GM12878 (cell line): ENCODE measurements at regions not wholly inside any gene's neighbourhood (a gene's known extent, or its start where the extent isn't known, plus 50 kb on each side); places are given as distances from the start of the nearest gene placed in this dataset.

Source experiments
- ATAC-seq: fragments of 200-7000 bp; cut with Tn5 transposase; 3 replicates; pipeline ENCODE4 v1.9.1; 2020; ENCODE audit warnings: mild to moderate bottlenecking, moderate library complexity
- BruUV-seq: library from RNA; stranded (reverse); fragments of 400-500 nt; replicated peaks from 2 replicates; lab custom pipeline; 2021; lab: Mats Ljungman, UMichigan
- CTCF ChIA-PET: fragments of 300-600 bp; sonication (Branson Sonifier 250); formaldehyde crosslinking; extraction: SDS; loops from one replicate; lab custom pipeline; 2021; ENCODE audit warnings: inconsistent platforms; lab: Yijun Ruan, JAX
- POLR2A ChIA-PET: fragments of 350-600 bp; formaldehyde crosslinking; extraction: SDS; loops from one replicate; lab custom pipeline; 2021; ENCODE audit warnings: inconsistent platforms; lab: Charles Lee
- RAD21 ChIA-PET: fragments of 300-600 bp; sonication (Branson Sonifier 250); formaldehyde crosslinking; loops from one replicate; lab custom pipeline; 2023; ENCODE audit warnings: antibody characterized with exemption; ENCODE audit not compliant: unreplicated experiment; lab: Charles Lee
- SMC1A ChIA-PET: fragments of 300-600 bp; sonication (Branson Sonifier 250); formaldehyde crosslinking; loops from one replicate; lab custom pipeline; 2023; ENCODE audit not compliant: unreplicated experiment, uncharacterized antibody; lab: Charles Lee
- DNase-seq: peaks from one replicate; pipeline ENCODE4 v3.0.0-alpha.2; 2011; ENCODE audit warnings: low read depth, low spot score
- FAIRE-seq: peaks from 3 replicates; lab custom pipeline; 2011; peaks lifted over from hg19 to GRCh38; lab: Jason Lieb, UNC
- H2AFZ ChIP-seq: 2 replicates; pipeline ENCODE4 v1.6.0; 2011; ENCODE audit warnings: low read depth, low read length, control low read depth; ENCODE audit not compliant: control insufficient read depth
- H3K27ac ChIP-seq: 2 replicates; pipeline ENCODE4 v1.5.1; 2011; ENCODE audit warnings: control low read depth; ENCODE audit not compliant: control insufficient read depth, insufficient read depth
- H3K27me3 ChIP-seq, 2 experiments: replicated peaks in 1 of 2; 2 replicates each; pipeline versions ENCODE4 v1.6.0 to v1.6.1; 2011; ENCODE audit warnings: low read length in 1 of 2; ENCODE audit not compliant: control insufficient read depth in 2 of 2, insufficient read depth in 2 of 2
- H3K36me3 ChIP-seq, 2 experiments: 2 replicates each; pipeline ENCODE4 v1.5.1; 2011; ENCODE audit warnings: low read length in 1 of 2; ENCODE audit not compliant: control insufficient read depth in 2 of 2, insufficient read depth in 2 of 2
- H3K4me1 ChIP-seq: 2 replicates; pipeline ENCODE4 v1.6.1; 2011; ENCODE audit warnings: mild to moderate bottlenecking, low read length, moderate library complexity, mixed read lengths; ENCODE audit not compliant: control insufficient read depth, insufficient read depth
- H3K4me2 ChIP-seq: 2 replicates; pipeline ENCODE4 v1.6.0; 2011; ENCODE audit warnings: control low read depth; ENCODE audit not compliant: control insufficient read depth, insufficient read depth
- H3K4me3 ChIP-seq: fragments of 200-600 bp; sonication (generic); 2 replicates; pipeline ENCODE4 v1.5.1; 2016
- H3K79me2 ChIP-seq: 2 replicates; pipeline ENCODE4 v1.6.0; 2011; ENCODE audit warnings: low read length; ENCODE audit not compliant: control insufficient read depth, insufficient read depth
- H3K9ac ChIP-seq: 2 replicates; pipeline ENCODE4 v1.8.0; 2011; ENCODE audit warnings: low read length, control low read depth, mixed read lengths; ENCODE audit not compliant: control insufficient read depth, insufficient read depth
- H3K9me3 ChIP-seq: replicated peaks from 3 replicates; pipeline ENCODE4 v1.5.1; 2011; ENCODE audit warnings: mild to moderate bottlenecking, low read length; ENCODE audit not compliant: control insufficient read depth, insufficient read depth
- H4K20me1 ChIP-seq: 2 replicates; pipeline ENCODE4 v1.6.0; 2011; ENCODE audit not compliant: control insufficient read depth, insufficient read depth
- BCLAF1 ChIP-seq: fragments of 450-650 bp; IDR thresholded peaks from 2 replicates; pipeline ENCODE4 v1.6.1; 2017; ENCODE audit warnings: antibody characterized with exemption, mild to moderate bottlenecking, moderate library complexity
- NFYA ChIP-seq: IDR thresholded peaks from 2 replicates; pipeline ENCODE4 v1.6.1; 2011; ENCODE audit warnings: low read depth, mild to moderate bottlenecking, low read length, improper control_type of control experiment, borderline replicate concordance
- NR2F1 ChIP-seq: fragments of 450-650 bp; conservative IDR thresholded peaks from 2 replicates; pipeline ENCODE4 v1.6.1; 2017; ENCODE audit warnings: mild to moderate bottlenecking
- POLR2AphosphoS2 ChIP-seq: IDR thresholded peaks from 2 replicates; pipeline ENCODE4 v1.6.1; 2011; ENCODE audit warnings: low read depth, mild to moderate bottlenecking, low read length, improper control_type of control experiment, moderate library complexity
- TCF7 ChIP-seq: IDR thresholded peaks from 2 replicates; pipeline ENCODE4 v1.6.1; 2014; ENCODE audit warnings: antibody characterized with exemption, borderline replicate concordance
- ZSCAN29 ChIP-seq: fragments of 450-650 bp; IDR thresholded peaks from 2 replicates; pipeline ENCODE4 v1.6.1; 2017; ENCODE audit warnings: mild to moderate bottlenecking, moderate library complexity
- WGBS: methylation state at CpG from one replicate; pipeline ENCODE4 v1.1.6; 2016; ENCODE audit warnings: low lambda C conversion rate; ENCODE audit not compliant: insufficient replicate concordance, insufficient coverage; ENCODE audit errors: missing lambda C conversion rate; 5-methylcytosine and 5-hydroxymethylcytosine counted together
- in situ Hi-C: fragments of 300-500 bp; cut with MboI; formaldehyde crosslinking; loops from 9 replicates; pipeline ENCODE4 v1.14.3; 2018; ENCODE audit warnings: mixed read lengths
- intact Hi-C: fragments of 100-400 bp; cut with micrococcal nuclease; formaldehyde crosslinking; loops from one replicate; pipeline ENCODE4 v1.14.2; 2022; ENCODE audit not compliant: unreplicated experiment

- SMC1A ChIA-PET = interaction anchor here (0.9 kb wide), 1 partner anchor 19 kb away, joined by 3 read pairs; no protein-coding TSS in a partner anchor
- Histone ChIP-seq H3K36me3 (no peaks in the 10 kb centered on the region), H3K4me3 (no peak overlapping the region), H3K9ac (no peak overlapping the region), H3K79me2 (no peaks in the 10 kb centered on the region), H2AFZ (no peak overlapping the region), H3K4me1 (no peaks in the 10 kb centered on the region), H3K9me3 (no peaks in the 10 kb centered on the region), H3K27me3 (no peaks in the 10 kb centered on the region), H3K4me2 (no peak overlapping the region), H4K20me1 (no peaks in the 10 kb centered on the region), H3K27ac (no peak overlapping the region)
- no peak for FAIRE-seq
- WGBS = 50% methylated on average over 1 of the region's 1 CpG
- ATAC-seq = no peak
- in situ Hi-C loops = no loop called here
- TF ChIP-seq NR2F1 (no peak), NFYA (no peak), BCLAF1 (no peak), POLR2AphosphoS2 (no peak), ZSCAN29 (no peak), TCF7 (no peak)
- intact Hi-C loops = no loop called here
- RAD21 ChIA-PET = no interaction called here
- CTCF ChIA-PET = no interaction called here
- POLR2A ChIA-PET = no interaction called here
- no peak for DNase-seq
- no TSS peak for BruUV-seq
Observed at GRCh38 chr9:87127543-87127942, 180.2 kb upstream of the GAS1 start.
